Panc1 (cell line): ENCODE measurements at regions not wholly inside any gene's neighbourhood (a gene's known extent, or its start where the extent isn't known, plus 50 kb on each side); places are given as distances from the start of the nearest gene placed in this dataset.

Experiments used
- CTCF ChIP-seq: fragments of 450-650 bp; IDR thresholded peaks from 2 replicates; pipeline ENCODE4 v1.5.1; 2017; ENCODE audit warnings: mild to moderate bottlenecking
- POLR2AphosphoS5 ChIP-seq: IDR thresholded peaks from 2 replicates; pipeline ENCODE4 v1.6.1; 2012; ENCODE audit warnings: mild to moderate bottlenecking, low read depth, low read length, moderate library complexity
- TF ChIP-seq, protein P1 (sequence below), 2 experiments: IDR thresholded peaks; 2 replicates each; pipeline ENCODE4 v1.6.1; 2011 to 2012; ENCODE audit warnings: low read depth in 2 of 2, control low read depth in 1 of 2, low read length in 1 of 2, mild to moderate bottlenecking in 1 of 2, moderate library complexity in 1 of 2; ENCODE audit not compliant: insufficient read depth in 1 of 2

DNA sequence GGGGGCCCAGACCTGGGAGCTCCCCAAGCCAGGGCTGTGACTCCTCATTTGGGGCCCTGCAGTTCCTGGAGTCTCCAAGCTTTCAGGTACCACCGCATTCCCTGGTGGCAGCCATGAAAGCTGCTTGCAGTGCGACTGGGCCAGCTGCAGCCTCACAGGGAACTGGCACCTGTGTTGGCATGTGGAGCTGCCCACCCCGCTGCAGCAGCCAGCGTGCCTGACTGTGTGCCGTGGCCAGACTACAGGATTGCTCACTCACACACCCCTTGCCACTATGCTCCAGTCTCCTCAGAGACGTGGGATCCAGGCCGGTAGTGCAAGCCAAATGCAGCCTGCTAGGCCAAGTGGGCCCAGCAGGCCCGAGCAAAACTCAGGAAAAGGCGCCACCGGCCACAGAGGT is 450.7 kb downstream of the COL12A1 start:
- TF ChIP-seq CTCF (no peak), POLR2AphosphoS5 (no peak)
- TF ChIP-seq, protein P1, sequence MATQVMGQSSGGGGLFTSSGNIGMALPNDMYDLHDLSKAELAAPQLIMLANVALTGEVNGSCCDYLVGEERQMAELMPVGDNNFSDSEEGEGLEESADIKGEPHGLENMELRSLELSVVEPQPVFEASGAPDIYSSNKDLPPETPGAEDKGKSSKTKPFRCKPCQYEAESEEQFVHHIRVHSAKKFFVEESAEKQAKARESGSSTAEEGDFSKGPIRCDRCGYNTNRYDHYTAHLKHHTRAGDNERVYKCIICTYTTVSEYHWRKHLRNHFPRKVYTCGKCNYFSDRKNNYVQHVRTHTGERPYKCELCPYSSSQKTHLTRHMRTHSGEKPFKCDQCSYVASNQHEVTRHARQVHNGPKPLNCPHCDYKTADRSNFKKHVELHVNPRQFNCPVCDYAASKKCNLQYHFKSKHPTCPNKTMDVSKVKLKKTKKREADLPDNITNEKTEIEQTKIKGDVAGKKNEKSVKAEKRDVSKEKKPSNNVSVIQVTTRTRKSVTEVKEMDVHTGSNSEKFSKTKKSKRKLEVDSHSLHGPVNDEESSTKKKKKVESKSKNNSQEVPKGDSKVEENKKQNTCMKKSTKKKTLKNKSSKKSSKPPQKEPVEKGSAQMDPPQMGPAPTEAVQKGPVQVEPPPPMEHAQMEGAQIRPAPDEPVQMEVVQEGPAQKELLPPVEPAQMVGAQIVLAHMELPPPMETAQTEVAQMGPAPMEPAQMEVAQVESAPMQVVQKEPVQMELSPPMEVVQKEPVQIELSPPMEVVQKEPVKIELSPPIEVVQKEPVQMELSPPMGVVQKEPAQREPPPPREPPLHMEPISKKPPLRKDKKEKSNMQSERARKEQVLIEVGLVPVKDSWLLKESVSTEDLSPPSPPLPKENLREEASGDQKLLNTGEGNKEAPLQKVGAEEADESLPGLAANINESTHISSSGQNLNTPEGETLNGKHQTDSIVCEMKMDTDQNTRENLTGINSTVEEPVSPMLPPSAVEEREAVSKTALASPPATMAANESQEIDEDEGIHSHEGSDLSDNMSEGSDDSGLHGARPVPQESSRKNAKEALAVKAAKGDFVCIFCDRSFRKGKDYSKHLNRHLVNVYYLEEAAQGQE (IDR thresholded peaks at IDR 0.05; ENCODE audit: insufficient read depth in 1 of 2, low read depth in 2 of 2, low read length in 1 of 2) = no peak
